ENCODE measurements at regions not wholly inside any gene's neighbourhood (a gene's known extent, or its start where the extent isn't known, plus 50 kb on each side); places are given as distances from the start of the nearest gene placed in this dataset.

- Histone ChIP-seq H3K36me3 (no peaks in the 10 kb centered on the region), H3K4me3 (no peak overlapping the region), H3K27me3 (no peaks in the 10 kb centered on the region), H3K4me1 (no peaks in the 10 kb centered on the region), H3K9me3 (no peaks in the 10 kb centered on the region), H3K27ac (no peak overlapping the region)
- 76 to 84% methylated on average over 4 of the region's 4 CpGs for WGBS, 2 donors
- DNase-seq, result no peak
- ATAC-seq, result no peak
- intact Hi-C loops (cut with DNase I), result no loop called here
- TF ChIP-seq, protein P1, sequence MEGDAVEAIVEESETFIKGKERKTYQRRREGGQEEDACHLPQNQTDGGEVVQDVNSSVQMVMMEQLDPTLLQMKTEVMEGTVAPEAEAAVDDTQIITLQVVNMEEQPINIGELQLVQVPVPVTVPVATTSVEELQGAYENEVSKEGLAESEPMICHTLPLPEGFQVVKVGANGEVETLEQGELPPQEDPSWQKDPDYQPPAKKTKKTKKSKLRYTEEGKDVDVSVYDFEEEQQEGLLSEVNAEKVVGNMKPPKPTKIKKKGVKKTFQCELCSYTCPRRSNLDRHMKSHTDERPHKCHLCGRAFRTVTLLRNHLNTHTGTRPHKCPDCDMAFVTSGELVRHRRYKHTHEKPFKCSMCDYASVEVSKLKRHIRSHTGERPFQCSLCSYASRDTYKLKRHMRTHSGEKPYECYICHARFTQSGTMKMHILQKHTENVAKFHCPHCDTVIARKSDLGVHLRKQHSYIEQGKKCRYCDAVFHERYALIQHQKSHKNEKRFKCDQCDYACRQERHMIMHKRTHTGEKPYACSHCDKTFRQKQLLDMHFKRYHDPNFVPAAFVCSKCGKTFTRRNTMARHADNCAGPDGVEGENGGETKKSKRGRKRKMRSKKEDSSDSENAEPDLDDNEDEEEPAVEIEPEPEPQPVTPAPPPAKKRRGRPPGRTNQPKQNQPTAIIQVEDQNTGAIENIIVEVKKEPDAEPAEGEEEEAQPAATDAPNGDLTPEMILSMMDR (IDR thresholded peaks at IDR 0.05), result no peak
These were observed 313.1 kb upstream of the SMIM30 start for GRCh38 chr7:113431406-113431805.

DNA sequence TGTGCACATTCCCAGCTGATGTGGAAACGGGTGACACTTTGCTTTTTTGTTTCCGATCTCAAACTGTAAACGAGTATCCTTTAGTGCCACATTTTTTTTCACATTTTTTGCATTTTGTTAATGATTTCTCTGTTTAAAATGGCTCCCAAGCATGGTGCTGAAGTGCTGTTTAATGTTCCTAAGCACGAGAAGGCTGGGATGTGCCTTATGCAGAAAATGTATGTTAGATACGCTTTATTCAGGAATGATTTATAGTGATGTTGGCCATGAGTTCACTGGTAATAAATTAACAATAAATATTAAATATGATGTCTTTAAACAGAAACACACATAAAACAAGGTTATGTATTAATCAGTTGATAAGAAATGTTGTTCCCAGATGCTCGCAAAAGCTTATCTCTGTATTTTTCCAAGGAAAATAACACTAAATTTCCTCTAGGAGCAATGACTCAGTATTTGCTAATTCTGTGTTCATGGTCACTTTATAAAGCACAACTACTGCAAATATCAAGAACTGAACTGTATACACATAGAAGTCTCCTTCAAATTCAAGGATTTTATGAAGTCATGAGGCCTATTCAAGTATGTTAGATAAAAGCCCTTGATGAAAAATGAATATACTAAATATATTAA lies 305.9 kb upstream of the SMIM30 start:
- no peaks in the 10 kb centered on the region for H3K27me3 ChIP-seq
- H3K9me3 ChIP-seq, result no peaks in the 10 kb centered on the region
- H3K4me3 ChIP-seq, result no peak overlapping the region
- TF ChIP-seq, protein P1 (IDR thresholded peaks at IDR 0.05), result no peak
- peaks cover 0 to 3% (median 0%) of the 10 kb centered on the region in 9 donors for H3K4me1 ChIP-seq
- DNase-seq (no peak), ATAC-seq (no peak)
- WGBS, 2 donors, result 65 to 77% methylated on average over 6 of the region's 6 CpGs
- intact Hi-C loops (cut with DNase I), result loop anchor here in 8 of 10 donors (5.0 to 10.0 kb wide), 4 partner anchors 410 to 877 kb away; no protein-coding TSS in a partner anchor
- H3K27ac ChIP-seq, result no peak overlapping the region
- no peaks in the 10 kb centered on the region for H3K36me3 ChIP-seq

DNA sequence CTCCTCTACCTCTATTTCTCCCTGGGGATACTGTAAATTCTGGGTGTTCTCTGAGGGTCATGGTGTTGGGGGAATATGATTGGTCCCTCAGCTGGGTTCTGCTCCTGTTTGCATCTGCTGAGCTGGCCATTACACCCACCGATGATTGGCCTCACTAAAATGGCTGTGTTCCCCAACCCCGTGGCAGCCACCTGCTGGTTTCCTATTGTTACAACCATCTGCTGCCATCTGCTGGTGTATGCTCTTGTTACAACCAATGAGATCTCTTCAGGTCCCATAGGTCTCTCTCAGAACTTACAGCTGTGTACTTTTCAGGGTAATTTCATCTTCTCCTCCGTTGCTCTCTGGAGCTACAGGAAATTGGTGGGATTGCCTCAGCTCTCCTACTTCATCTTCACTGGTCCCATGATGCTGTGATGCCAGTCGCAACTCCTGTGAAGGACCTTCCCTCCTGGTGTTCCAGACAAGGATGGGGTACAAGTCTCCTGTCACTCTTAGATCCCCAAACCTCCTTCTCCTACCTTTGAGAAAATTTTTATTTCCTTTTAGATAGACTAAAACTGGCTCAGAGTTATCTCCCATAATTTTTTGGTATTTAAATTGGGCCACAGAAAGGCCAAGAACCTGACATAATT lies 303.5 kb upstream of the SMIM30 start:
- H3K4me3 ChIP-seq, result no peak overlapping the region
- TF ChIP-seq, protein P1 (IDR thresholded peaks at IDR 0.05), result peak; percentile 29 to 86 (median 80)
- peak; percentile 49 to 90 (median 76) for ATAC-seq
- no peaks in the 10 kb centered on the region for H3K36me3 ChIP-seq
- no peaks in the 10 kb centered on the region for H3K27me3 ChIP-seq
- H3K4me1 ChIP-seq, result peaks cover 0 to 3% (median 0%) of the 10 kb centered on the region in 9 donors
- intact Hi-C loops (cut with DNase I), result loop anchor here in 8 of 10 donors (1.0 to 10.0 kb wide), 6 partner anchors 407 to 875 kb away; no protein-coding TSS in a partner anchor
- no peak overlapping the region for H3K27ac ChIP-seq
- DNase-seq, result peak; percentile 31 to 78
- 22 to 29% methylated on average over 4 of the region's 4 CpGs for WGBS, 2 donors
- H3K9me3 ChIP-seq, result no peaks in the 10 kb centered on the region

GRCh38 chr7:113414401-113415035 lies 296.2 kb upstream of the SMIM30 start:
- WGBS, 2 donors, result 55 to 69% methylated on average over 1 of the region's 1 CpG
- Histone ChIP-seq H3K27ac (no peak overlapping the region), H3K36me3 (no peaks in the 10 kb centered on the region), H3K4me3 (no peak overlapping the region), H3K9me3 (no peaks in the 10 kb centered on the region), H3K27me3 (no peaks in the 10 kb centered on the region), H3K4me1 (no peaks in the 10 kb centered on the region)
- intact Hi-C loops (cut with DNase I), result loop anchor here in 3 of 10 donors (10.0 kb wide), 3 partner anchors 400 to 1670 kb away; no protein-coding TSS in a partner anchor
- DNase-seq (no peak), ATAC-seq (no peak)
- TF ChIP-seq, protein P1 (IDR thresholded peaks at IDR 0.05), result no peak
